ENCODE measurements at regions not wholly inside any gene's neighbourhood (a gene's known extent, or its start where the extent isn't known, plus 50 kb on each side); places are given as distances from the start of the nearest gene placed in this dataset.

GRCh38 chr12:19751078-19751477 lies 311.8 kb downstream of the AEBP2 start:
- TF ChIP-seq CTCF (IDR thresholded peaks at IDR 0.05) (no peak), POLR2A (IDR thresholded peaks at IDR 0.05) (no peak)
